ENCODE measurements at regions not wholly inside any gene's neighbourhood (a gene's known extent, or its start where the extent isn't known, plus 50 kb on each side); places are given as distances from the start of the nearest gene placed in this dataset.

GRCh38 chr18:78140294-78140693, 839.3 kb upstream of the SALL3 start:
- no peak for TF ChIP-seq ZFP3 (CRISPR knock-in tag; IDR thresholded peaks at IDR 0.05)
- TF ChIP-seq ISL1 (CRISPR knock-in tag; IDR thresholded peaks at IDR 0.05): no peak
- TF ChIP-seq SNAI2 (CRISPR knock-in tag; IDR thresholded peaks at IDR 0.05): no peak
- no peak for TF ChIP-seq ZNF565 (CRISPR knock-in tag; conservative IDR thresholded peaks at IDR 0.05; ENCODE audit: low read depth)
- TF ChIP-seq BACH2 (CRISPR knock-in tag; IDR thresholded peaks at IDR 0.05; ENCODE audit: borderline replicate concordance): no peak
- no peak for TF ChIP-seq ZFP30 (CRISPR knock-in tag; IDR thresholded peaks at IDR 0.05)
- no peak for TF ChIP-seq RARB (CRISPR knock-in tag; IDR thresholded peaks at IDR 0.05)
- no peak for TF ChIP-seq OSR1 (CRISPR knock-in tag; IDR thresholded peaks at IDR 0.05)
- no peak for TF ChIP-seq TOX (CRISPR knock-in tag; IDR thresholded peaks at IDR 0.05; ENCODE audit: borderline replicate concordance)
- no peak for TF ChIP-seq CSDC2 (CRISPR knock-in tag; IDR thresholded peaks at IDR 0.05)
